GM21528 (cell line): ENCODE measurements at regions not wholly inside any gene's neighbourhood (a gene's known extent, or its start where the extent isn't known, plus 50 kb on each side); places are given as distances from the start of the nearest gene placed in this dataset.

ENCODE experiments used
- ATAC-seq: cut with Tn5 transposase; IDR thresholded peaks from one replicate; pipeline ENCODE4 v1.9.1; 2021; ENCODE audit warnings: mild to moderate bottlenecking, moderate library complexity; ENCODE audit not compliant: unreplicated experiment, low FRiP score

GRCh38 chr4:133777661-133778060, 423.9 kb downstream of the PABPC4L start:
- ATAC-seq, result no peak

GRCh38 chr4:133776961-133777360, 424.6 kb downstream of the PABPC4L start:
- ATAC-seq, result no peak

- no peak for ATAC-seq
Observed at GRCh38 chr4:133776503-133776902, 425.1 kb downstream of the PABPC4L start.

GRCh38 chr4:133775881-133776280, 425.7 kb downstream of the PABPC4L start:
- no peak for ATAC-seq

GRCh38 chr4:133775469-133775868, 426.1 kb downstream of the PABPC4L start:
- no peak for ATAC-seq

- ATAC-seq, result no peak
Observed at GRCh38 chr4:133759428-133759827, 442.2 kb downstream of the PABPC4L start.

- ATAC-seq, result no peak
Observed at GRCh38 chr4:133741766-133742165, 459.8 kb downstream of the PABPC4L start.

- ATAC-seq, result no peak
Observed at GRCh38 chr4:133720001-133720400, 481.6 kb downstream of the PABPC4L start.

GRCh38 chr4:133719098-133719497, 482.5 kb downstream of the PABPC4L start:
- ATAC-seq, result no peak

- no peak for ATAC-seq
Observed at GRCh38 chr4:133714211-133714610, 487.4 kb downstream of the PABPC4L start.

GRCh38 chr4:133713340-133713739, 488.2 kb downstream of the PABPC4L start:
- ATAC-seq, result no peak

- no peak for ATAC-seq
Observed at GRCh38 chr4:133711817-133712216, 489.8 kb downstream of the PABPC4L start.

- no peak for ATAC-seq
Observed at GRCh38 chr4:133694416-133694815, 507.2 kb downstream of the PABPC4L start.

- no peak for ATAC-seq
Observed at GRCh38 chr4:133683967-133684366, 517.6 kb downstream of the PABPC4L start.

GRCh38 chr4:133668061-133668851, 519.2 kb downstream of the PCDH10 start:
- no peak for ATAC-seq

GRCh38 chr4:133647206-133647605, 498.1 kb downstream of the PCDH10 start:
- ATAC-seq, result no peak

- ATAC-seq, result no peak
Observed at GRCh38 chr4:133641191-133641590, 492.1 kb downstream of the PCDH10 start.

- ATAC-seq, result no peak
Observed at GRCh38 chr4:133638751-133639150, 489.7 kb downstream of the PCDH10 start.

GRCh38 chr4:133637161-133637560, 488.1 kb downstream of the PCDH10 start:
- no peak for ATAC-seq

GRCh38 chr4:133624744-133625143, 475.6 kb downstream of the PCDH10 start:
- ATAC-seq, result no peak

- no peak for ATAC-seq
Observed at GRCh38 chr4:133623847-133624246, 474.8 kb downstream of the PCDH10 start.

- no peak for ATAC-seq
Observed at GRCh38 chr4:133621628-133622027, 472.5 kb downstream of the PCDH10 start.

- no peak for ATAC-seq
Observed at GRCh38 chr4:133620555-133620954, 471.5 kb downstream of the PCDH10 start.
